Right hindlimb (tissue), 1 donor: ENCODE measurements at regions not wholly inside any gene's neighbourhood (a gene's known extent, or its start where the extent isn't known, plus 50 kb on each side); places are given as distances from the start of the nearest gene placed in this dataset.
"Not testable (repeated sequence)": the region's sequence is repeated elsewhere in the genome, so short reads cannot be mapped to it uniquely, and the experiment has no call there.

Experiments
- DNase-seq: peaks from one replicate; pipeline ENCODE4 v3.0.0-alpha.2; 2018

- no peak for DNase-seq
Measured at GRCh38 chr12:11980115-11980514, 90.6 kb upstream of the BCL2L14 start.

GRCh38 chr12:11981121-11981733 lies 89.5 kb upstream of the BCL2L14 start:
- DNase-seq: no peak

- no peak for DNase-seq
Measured at GRCh38 chr12:11984417-11984816, 86.3 kb upstream of the BCL2L14 start.

GRCh38 chr12:11986165-11986564 lies 84.6 kb upstream of the BCL2L14 start:
- no peak for DNase-seq

GRCh38 chr12:11987901-11988300 lies 82.8 kb upstream of the BCL2L14 start:
- no peak for DNase-seq

- DNase-seq: no peak
Measured at GRCh38 chr12:11991604-11992003, 79.1 kb upstream of the BCL2L14 start.

- DNase-seq: no peak
Measured at GRCh38 chr12:11992515-11992914, 78.2 kb upstream of the BCL2L14 start.

- DNase-seq: not testable (repeated sequence)
Measured at GRCh38 chr12:11998307-11998943, 72.3 kb upstream of the BCL2L14 start.

- no peak for DNase-seq
Measured at GRCh38 chr12:11998944-11999315, 71.8 kb upstream of the BCL2L14 start.

GRCh38 chr12:12003609-12004008 lies 67.1 kb upstream of the BCL2L14 start:
- no peak for DNase-seq

GRCh38 chr12:12004524-12004923 lies 66.2 kb upstream of the BCL2L14 start:
- no peak for DNase-seq

- DNase-seq: no peak
Measured at GRCh38 chr12:12007001-12007712, 63.6 kb upstream of the BCL2L14 start.

- no peak for DNase-seq
Measured at GRCh38 chr12:12007713-12008231, 63.0 kb upstream of the BCL2L14 start.

- no peak for DNase-seq
Measured at GRCh38 chr12:12008232-12008850, 62.4 kb upstream of the BCL2L14 start.

GRCh38 chr12:12008931-12009611 lies 61.7 kb upstream of the BCL2L14 start:
- DNase-seq: no peak

- DNase-seq: not testable (repeated sequence)
Measured at GRCh38 chr12:12009749-12010276, 60.9 kb upstream of the BCL2L14 start.

GRCh38 chr12:12010277-12011039 lies 60.3 kb upstream of the BCL2L14 start:
- peak; percentile 65 for DNase-seq

GRCh38 chr12:12011880-12012260 lies 58.9 kb upstream of the BCL2L14 start:
- no peak for DNase-seq

GRCh38 chr12:12015073-12015685 lies 55.6 kb upstream of the BCL2L14 start:
- no peak for DNase-seq

- DNase-seq: peak; percentile 66
Measured at GRCh38 chr12:12016284-12017100, 54.2 kb upstream of the BCL2L14 start.
